ENCODE measurements at regions not wholly inside any gene's neighbourhood (a gene's known extent, or its start where the extent isn't known, plus 50 kb on each side); places are given as distances from the start of the nearest gene placed in this dataset.

- Histone ChIP-seq H4K20me1 (ENCODE audit: control insufficient read depth, extremely low read depth, insufficient read depth, low read length) (no peaks in the 10 kb centered on the region), H3K4me3 (ENCODE audit: control insufficient read depth in 2 of 3, extremely low read depth in 1 of 3, insufficient read depth in 2 of 3, low read depth in 1 of 3, low read length in 3 of 3) (no peak overlapping the region), H3K27ac (ENCODE audit: control insufficient read depth, insufficient read depth, low read length) (no peak overlapping the region), H3K36me3 (ENCODE audit: control insufficient read depth in 2 of 2, extremely low read depth in 1 of 2, insufficient read depth in 2 of 2, low read length in 2 of 2) (no peaks in the 10 kb centered on the region), H3K4me2 (ENCODE audit: control insufficient read depth, extremely low read depth, insufficient read depth, low read depth, low read length) (no peak overlapping the region), H2AFZ (ENCODE audit: control insufficient read depth, low read length) (no peak overlapping the region), H3K9me1 (ENCODE audit: control insufficient read depth, extremely low read depth, insufficient read depth, low read length) (no peaks in the 10 kb centered on the region), H3K4me1 (ENCODE audit: control insufficient read depth, extremely low read depth, insufficient read depth, low read length) (no peaks in the 10 kb centered on the region), H3K9ac (ENCODE audit: control insufficient read depth, extremely low read depth, insufficient read depth, low read length) (no peak overlapping the region), H3K27me3 (ENCODE audit: control insufficient read depth, extremely low read depth, insufficient read depth, low read length) (no peaks in the 10 kb centered on the region), H3K79me2 (ENCODE audit: control insufficient read depth, insufficient read depth, low read length) (no peaks in the 10 kb centered on the region), H3K9me3 (ENCODE audit: control insufficient read depth, low read depth, low read length) (peaks cover 6% of the 10 kb centered on the region)
- DNase-seq (ENCODE audit: low read depth, low spot score) (no peak), FAIRE-seq (no peak)
- TF ChIP-seq CTCF (optimal IDR thresholded peaks at IDR 0.05 in 1 of 3, IDR thresholded peaks at IDR 0.05 in 1 of 3, conservative IDR thresholded peaks at IDR 0.05 in 1 of 3; ENCODE audit: extremely low read depth in 1 of 3, insufficient read depth in 2 of 3, low read length in 3 of 3) = no peak
- no peak for TF ChIP-seq EZH2 (IDR thresholded peaks at IDR 0.05; ENCODE audit: low read length)
- dilution Hi-C loops (cut with MboI; ENCODE audit: extremely low pct_ligation_motif_present, low sequenced_read_pairs) = no loop called here
Observed at GRCh38 chr13:22112956-22113745, 442.3 kb downstream of the FGF9 start.

GRCh38 chr13:22114630-22115311, 443.9 kb downstream of the FGF9 start:
- Histone ChIP-seq H3K9me1 (ENCODE audit: control insufficient read depth, extremely low read depth, insufficient read depth, low read length) (no peaks in the 10 kb centered on the region), H3K9me3 (ENCODE audit: control insufficient read depth, low read depth, low read length) (peaks cover 9% of the 10 kb centered on the region), H3K27ac (ENCODE audit: control insufficient read depth, insufficient read depth, low read length) (no peak overlapping the region), H3K4me3 (ENCODE audit: control insufficient read depth in 2 of 3, extremely low read depth in 1 of 3, insufficient read depth in 2 of 3, low read depth in 1 of 3, low read length in 3 of 3) (no peak overlapping the region), H3K79me2 (ENCODE audit: control insufficient read depth, insufficient read depth, low read length) (no peaks in the 10 kb centered on the region), H3K36me3 (ENCODE audit: control insufficient read depth in 2 of 2, extremely low read depth in 1 of 2, insufficient read depth in 2 of 2, low read length in 2 of 2) (no peaks in the 10 kb centered on the region), H3K9ac (ENCODE audit: control insufficient read depth, extremely low read depth, insufficient read depth, low read length) (no peak overlapping the region), H3K27me3 (ENCODE audit: control insufficient read depth, extremely low read depth, insufficient read depth, low read length) (no peaks in the 10 kb centered on the region), H2AFZ (ENCODE audit: control insufficient read depth, low read length) (no peak overlapping the region), H3K4me2 (ENCODE audit: control insufficient read depth, extremely low read depth, insufficient read depth, low read depth, low read length) (no peak overlapping the region), H4K20me1 (ENCODE audit: control insufficient read depth, extremely low read depth, insufficient read depth, low read length) (no peaks in the 10 kb centered on the region), H3K4me1 (ENCODE audit: control insufficient read depth, extremely low read depth, insufficient read depth, low read length) (no peaks in the 10 kb centered on the region)
- DNase-seq (ENCODE audit: low read depth, low spot score) (no peak), FAIRE-seq (no peak)
- TF ChIP-seq EZH2 (IDR thresholded peaks at IDR 0.05; ENCODE audit: low read length) (no peak), CTCF (optimal IDR thresholded peaks at IDR 0.05 in 1 of 3, IDR thresholded peaks at IDR 0.05 in 1 of 3, conservative IDR thresholded peaks at IDR 0.05 in 1 of 3; ENCODE audit: extremely low read depth in 1 of 3, insufficient read depth in 2 of 3, low read length in 3 of 3) (no peak)
- dilution Hi-C loops (cut with MboI; ENCODE audit: extremely low pct_ligation_motif_present, low sequenced_read_pairs) = no loop called here

Measured in keratinocyte (primary cell).